ENCODE measurements at regions not wholly inside any gene's neighbourhood (a gene's known extent, or its start where the extent isn't known, plus 50 kb on each side); places are given as distances from the start of the nearest gene placed in this dataset.
A peak's percentile ranks its signal among the peaks of the same experiment; 100 is the strongest.
"Not testable (repeated sequence)": the region's sequence is repeated elsewhere in the genome, so short reads cannot be mapped to it uniquely, and the experiment has no call there.

DNA sequence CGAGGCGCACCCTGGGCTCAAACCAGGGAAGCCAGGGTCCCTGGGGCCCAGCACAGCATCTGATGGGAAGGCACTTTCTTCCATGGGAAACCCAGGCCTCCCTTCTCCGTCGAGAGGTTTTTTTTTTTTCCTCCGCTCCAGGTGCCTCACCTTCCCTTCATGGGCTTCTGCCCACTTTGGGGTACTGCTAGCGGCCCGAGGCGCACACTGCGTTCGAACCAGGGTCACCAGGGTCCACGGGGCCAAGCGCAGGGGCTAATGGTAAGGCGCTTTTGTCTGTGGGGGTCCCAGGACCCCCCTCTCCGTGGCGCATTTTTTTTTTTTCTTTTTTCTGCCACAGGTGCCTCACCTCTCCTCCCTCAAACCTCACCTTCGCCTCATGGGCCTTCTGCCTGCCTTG is 1571.3 kb downstream of the TSPY10 start:
- Histone ChIP-seq H3K27me3 (no peaks in the 10 kb centered on the region), H3K4me3 (no peak overlapping the region), H3K4me1 (no peaks in the 10 kb centered on the region), H3K36me3 (replicated peaks in 1 of 2; ENCODE audit: insufficient read depth in 1 of 2, low read depth in 2 of 2) (no peaks in the 10 kb centered on the region), H3K27ac (no peak overlapping the region), H3K9me3 (no peaks in the 10 kb centered on the region)
- no peak for TF ChIP-seq POLR2A (IDR thresholded peaks at IDR 0.05)
- no peak for TF ChIP-seq CTCF (IDR thresholded peaks at IDR 0.05)
- WGBS, 2 donors, result 68 to 73% methylated on average over 8 to 16 of the region's 16 CpGs
- ATAC-seq (no peak), DNase-seq (no peak)
- intact Hi-C loops (cut with DNase I), result no loop called here

- H3K4me1 ChIP-seq; ATAC-seq; H3K27me3 ChIP-seq; H3K36me3 ChIP-seq (replicated peaks in 1 of 2; ENCODE audit: insufficient read depth in 1 of 2, low read depth in 2 of 2); H3K27ac ChIP-seq; intact Hi-C loops (cut with DNase I); H3K9me3 ChIP-seq; H3K4me3 ChIP-seq; DNase-seq: not testable (repeated sequence)
- 55 to 60% methylated on average over 7 to 15 of the region's 19 CpGs for WGBS, 2 donors
Observed at GRCh38 chrY:11100472-11100871, 1572.8 kb downstream of the TSPY10 start.

- ATAC-seq; H3K4me1 ChIP-seq; H3K9me3 ChIP-seq; H3K27me3 ChIP-seq; H3K27ac ChIP-seq; H3K36me3 ChIP-seq (replicated peaks in 1 of 2; ENCODE audit: insufficient read depth in 1 of 2, low read depth in 2 of 2); DNase-seq; H3K4me3 ChIP-seq; intact Hi-C loops (cut with DNase I): not testable (repeated sequence)
- WGBS, 2 donors, result 50 to 61% methylated on average over 19 to 26 of the region's 26 CpGs
Observed at GRCh38 chrY:11102987-11103386, 1575.3 kb downstream of the TSPY10 start.

DNA sequence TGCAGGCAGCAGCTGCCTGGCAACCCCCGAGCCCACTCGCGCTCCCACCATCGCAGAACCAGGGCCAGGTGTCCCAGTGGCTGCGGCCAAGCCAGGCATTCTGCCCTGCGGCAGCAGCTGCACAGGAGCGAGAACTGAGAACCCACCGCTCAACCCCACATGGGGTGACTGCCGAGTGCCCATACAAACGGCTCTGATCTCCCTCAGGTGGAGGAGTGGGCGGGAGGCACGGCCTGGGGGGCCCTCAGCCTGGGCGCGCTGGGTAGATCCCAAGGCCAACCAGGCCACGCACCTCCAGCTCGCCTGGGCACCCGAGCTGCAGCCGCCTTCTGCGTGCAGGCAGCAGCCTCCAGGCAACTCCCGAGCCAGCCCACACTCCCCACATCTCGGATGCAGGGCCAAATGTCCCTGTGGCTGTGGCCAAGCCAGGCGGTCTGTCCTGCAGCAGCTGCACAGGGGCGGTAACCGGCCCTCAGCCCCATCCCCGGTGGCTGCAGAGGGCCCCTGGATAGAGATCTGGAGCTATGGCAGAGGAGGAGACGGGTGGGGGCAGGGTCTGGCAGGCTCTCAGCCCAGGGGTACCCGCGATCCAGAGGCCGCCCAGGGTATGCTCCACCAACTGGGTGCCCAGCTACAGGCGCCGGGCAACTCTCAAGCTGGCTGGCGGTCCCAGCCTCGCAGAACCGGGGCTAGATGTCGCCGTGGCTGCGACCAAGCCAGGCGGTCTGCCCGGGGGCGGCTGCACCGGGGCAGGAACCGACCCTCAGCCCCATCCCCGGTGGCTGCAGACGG is 1579.6 kb downstream of the TSPY10 start:
- ATAC-seq; DNase-seq; H3K4me3 ChIP-seq; H3K36me3 ChIP-seq (replicated peaks in 1 of 2; ENCODE audit: insufficient read depth in 1 of 2, low read depth in 2 of 2); intact Hi-C loops (cut with DNase I); H3K9me3 ChIP-seq; H3K27ac ChIP-seq; H3K4me1 ChIP-seq; H3K27me3 ChIP-seq: not testable (repeated sequence)
- 49 to 50% methylated on average over 20 to 42 of the region's 44 CpGs for WGBS, 2 donors

GRCh38 chrY:11151724-11152123 is 1549.3 kb upstream of the USP9Y start:
- H3K4me3 ChIP-seq; H3K36me3 ChIP-seq (replicated peaks in 1 of 2; ENCODE audit: insufficient read depth in 1 of 2, low read depth in 2 of 2); ATAC-seq; intact Hi-C loops (cut with DNase I); H3K27ac ChIP-seq; H3K27me3 ChIP-seq; H3K9me3 ChIP-seq; DNase-seq; H3K4me1 ChIP-seq: not testable (repeated sequence)
- WGBS, 2 donors, result 73% methylated on average over 1 of the region's 2 CpGs; no CpG with 5 or more reads in 1 of the 2 donors

DNA sequence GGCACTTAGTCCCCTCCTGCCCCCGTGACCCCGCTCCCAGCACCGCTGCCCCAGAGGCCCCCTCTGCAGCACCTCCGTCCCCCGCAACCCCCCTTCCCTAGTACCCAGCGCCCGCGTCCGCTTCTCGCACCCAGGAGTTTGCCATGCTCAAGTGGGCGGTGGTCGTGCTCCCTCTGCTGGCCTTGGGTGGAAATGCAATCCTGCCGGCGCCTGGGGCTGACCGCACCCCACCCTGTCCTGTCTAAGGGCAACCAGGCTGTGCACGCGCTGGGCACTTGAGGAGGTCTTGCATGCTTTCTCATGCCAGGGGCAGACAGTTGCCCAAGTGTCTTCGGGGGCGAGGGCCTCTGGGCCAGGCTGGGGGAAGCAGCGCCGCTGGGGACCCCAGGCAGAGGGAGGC is 1544.9 kb upstream of the USP9Y start:
- H3K27ac ChIP-seq; H3K27me3 ChIP-seq; ATAC-seq; H3K4me1 ChIP-seq; H3K9me3 ChIP-seq; intact Hi-C loops (cut with DNase I); H3K4me3 ChIP-seq; DNase-seq; H3K36me3 ChIP-seq (replicated peaks in 1 of 2; ENCODE audit: insufficient read depth in 1 of 2, low read depth in 2 of 2): not testable (repeated sequence)
- WGBS, 2 donors, result no CpG with 5 or more reads among the region's 21 CpGs
- TF ChIP-seq CTCF (IDR thresholded peaks at IDR 0.05), result peak in 1 of 7 experiments; percentile 8

GRCh38 chrY:11156846-11157245 is 1544.2 kb upstream of the USP9Y start:
- H3K27me3 ChIP-seq; ATAC-seq; H3K4me1 ChIP-seq; H3K36me3 ChIP-seq (replicated peaks in 1 of 2; ENCODE audit: insufficient read depth in 1 of 2, low read depth in 2 of 2); H3K4me3 ChIP-seq; intact Hi-C loops (cut with DNase I); H3K9me3 ChIP-seq; DNase-seq; H3K27ac ChIP-seq: not testable (repeated sequence)
- WGBS, 2 donors, result 73 to 87% methylated on average over 5 to 7 of the region's 11 CpGs

DNA sequence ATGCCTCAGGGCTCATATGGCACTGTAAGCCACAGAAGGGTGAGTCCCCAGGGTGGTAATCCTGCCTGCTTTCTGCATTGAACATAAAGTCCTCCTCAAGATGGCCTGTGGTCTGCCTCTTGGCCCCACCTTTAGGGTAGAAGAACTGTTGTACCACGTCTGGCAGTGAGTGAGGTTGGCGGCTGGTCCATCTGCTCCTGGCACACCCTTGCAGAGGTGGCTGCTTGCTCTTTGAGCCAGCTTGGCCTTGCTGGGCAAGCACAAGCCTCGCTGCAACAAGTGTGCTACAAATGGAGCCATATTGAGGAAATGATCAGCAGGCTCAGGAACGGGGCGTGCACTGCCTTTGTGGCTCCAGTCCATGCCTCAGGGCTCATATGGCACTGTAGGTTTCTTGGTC is 1524.0 kb upstream of the USP9Y start:
- DNase-seq; H3K4me3 ChIP-seq; ATAC-seq; H3K9me3 ChIP-seq; intact Hi-C loops (cut with DNase I); H3K27ac ChIP-seq; H3K36me3 ChIP-seq (replicated peaks in 1 of 2; ENCODE audit: insufficient read depth in 1 of 2, low read depth in 2 of 2); H3K4me1 ChIP-seq; H3K27me3 ChIP-seq: not testable (repeated sequence)
- WGBS, 2 donors, result 29 to 54% methylated on average over 1 to 3 of the region's 5 CpGs

GRCh38 chrY:11201133-11201532 is 1499.9 kb upstream of the USP9Y start:
- not testable (repeated sequence) for DNase-seq, ATAC-seq
- 44 to 70% methylated on average over 2 to 5 of the region's 6 CpGs for WGBS, 2 donors

More at GRCh38 chrY:11201133-11201532, 1499.9 kb upstream of the USP9Y start:
- H3K4me3 ChIP-seq; H3K36me3 ChIP-seq (replicated peaks in 1 of 2; ENCODE audit: insufficient read depth in 1 of 2, low read depth in 2 of 2); H3K27me3 ChIP-seq; intact Hi-C loops (cut with DNase I); H3K27ac ChIP-seq; H3K9me3 ChIP-seq; H3K4me1 ChIP-seq: not testable (repeated sequence)
